ENCODE measurements at regions not wholly inside any gene's neighbourhood (a gene's known extent, or its start where the extent isn't known, plus 50 kb on each side); places are given as distances from the start of the nearest gene placed in this dataset. TPM values are rescaled to one million over a fixed set of nuclear protein-coding genes. Genes with fewer than 3 reads are reported as not detected.

DNA sequence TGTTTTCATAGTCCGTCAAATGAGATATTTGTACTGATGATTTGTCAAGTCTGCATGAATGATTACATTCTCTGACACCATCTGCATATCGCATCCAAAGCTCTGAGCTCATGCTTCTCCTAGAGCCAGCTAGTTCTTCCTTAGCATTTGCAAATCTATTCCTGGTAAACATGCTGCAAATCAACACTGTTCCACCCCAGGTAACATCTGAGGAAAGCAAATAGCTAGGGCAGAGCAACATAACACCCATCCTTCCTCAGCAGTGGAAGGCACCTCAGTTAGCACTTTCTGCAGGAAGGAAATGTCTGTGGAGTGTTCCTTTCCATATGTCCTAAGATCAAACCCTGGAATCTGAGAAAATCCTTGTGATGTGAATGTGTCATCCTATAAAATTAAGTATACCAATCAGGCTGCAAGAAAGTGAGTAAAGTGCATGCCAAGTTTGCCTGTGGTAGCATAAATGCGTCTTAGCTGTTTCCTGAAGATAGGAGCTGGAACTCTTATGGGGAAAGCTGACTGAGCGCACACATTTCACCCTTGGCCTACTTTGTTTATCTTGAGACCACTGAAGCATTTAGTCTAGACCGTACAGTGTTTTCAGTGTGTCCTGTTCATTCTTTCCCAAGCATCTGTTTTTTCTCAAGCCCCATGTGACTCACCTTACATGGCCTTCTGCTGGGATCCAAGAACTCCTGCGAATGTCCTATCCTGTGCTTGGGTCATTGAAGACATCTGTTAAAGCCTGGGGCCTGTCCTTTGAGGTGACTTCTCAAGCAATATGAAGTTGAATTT, 50.9 kb upstream of the STARD4 start:
- 6% methylated on average over 6 of the region's 6 CpGs for WGBS
- peak; percentile 100 for DNase-seq
- H2BK12ac ChIP-seq (ENCODE audit: low read length in 2 of 2): peak overlapping the region; percentile 6 to 51

DNA sequence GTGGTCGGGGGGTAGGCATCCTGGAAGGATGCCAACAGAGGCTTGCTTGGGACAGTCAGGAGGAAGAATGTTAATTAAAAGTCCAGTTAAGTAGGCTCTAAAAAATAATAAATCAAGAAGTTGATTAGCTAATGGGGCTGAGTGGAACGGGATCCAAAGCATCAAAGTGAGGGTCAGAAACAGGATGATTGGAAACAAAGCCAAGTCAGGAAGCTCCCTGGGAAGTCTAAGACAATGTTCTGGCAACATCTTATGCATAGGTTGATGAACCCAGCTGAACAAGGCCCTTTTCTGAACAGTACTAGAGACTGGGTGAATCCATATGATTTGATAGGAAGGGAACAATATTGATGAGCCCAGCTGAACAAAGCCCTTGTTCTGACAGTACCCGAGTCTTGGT, 50.2 kb upstream of the STARD4 start:
- H3K14ac ChIP-seq (ENCODE audit: low read length in 2 of 2): no peak overlapping the region
- H4K8ac ChIP-seq (ENCODE audit: low read length): peak overlapping the region; percentile 32
- H3K4me1 ChIP-seq (ENCODE audit: control insufficient read depth, insufficient read depth, low read depth, low read length): no peaks in the 10 kb centered on the region
- no peak for DNase-seq
- no peak overlapping the region for H3K23ac ChIP-seq (ENCODE audit: low read length in 2 of 2)
- peak overlapping the region; percentile 59 for H2BK5ac ChIP-seq (ENCODE audit: low read depth, low read length, poor library complexity, severe bottlenecking)
- H2BK12ac ChIP-seq (ENCODE audit: low read length in 2 of 2): peak overlapping the region; percentile 69 to 90
- H3K18ac ChIP-seq (ENCODE audit: low read depth in 1 of 2, low read length in 2 of 2): peak overlapping the region; percentile 84 to 85
- peak overlapping the region; percentile 68 for H2BK120ac ChIP-seq (ENCODE audit: low read depth, low read length)
- H3K4me3 ChIP-seq (ENCODE audit: insufficient read depth in 1 of 2, low read depth in 1 of 2, low read length in 2 of 2): no peak overlapping the region
- H2AK5ac ChIP-seq (ENCODE audit: low read length, severe bottlenecking): peak overlapping the region; percentile 91
- no peak overlapping the region for H3K4me2 ChIP-seq (ENCODE audit: low read length, poor library complexity, severe bottlenecking)
- peak overlapping the region; percentile 66 for H4K91ac ChIP-seq (ENCODE audit: low read length)
- H3K9me3 ChIP-seq (ENCODE audit: control insufficient read depth, low read length): peaks cover 9% of the 10 kb centered on the region
- no peak overlapping the region for H3K9ac ChIP-seq (ENCODE audit: low read length)
- no peaks in the 10 kb centered on the region for H3K36me3 ChIP-seq (ENCODE audit: control insufficient read depth in 1 of 2, insufficient read depth in 2 of 2, low read depth in 1 of 2, low read length in 2 of 2)
- H2AFZ ChIP-seq (ENCODE audit: low read depth, low read length): no peak overlapping the region
- 33% methylated on average over 3 of the region's 3 CpGs for WGBS
- H2BK15ac ChIP-seq (ENCODE audit: low read depth, poor library complexity, severe bottlenecking): no peak overlapping the region
- H3K27ac ChIP-seq (ENCODE audit: low read length, poor library complexity, severe bottlenecking): peak overlapping the region; percentile 63
- peak overlapping the region; percentile 81 to 83 for H3K4ac ChIP-seq (ENCODE audit: low read depth in 1 of 2, low read length in 2 of 2)
- H3K27me3 ChIP-seq (ENCODE audit: control insufficient read depth in 1 of 2, insufficient read depth in 1 of 2, low read length in 2 of 2): no peaks in the 10 kb centered on the region
- no peaks in the 10 kb centered on the region for H3K79me1 ChIP-seq (replicated peaks; ENCODE audit: low read length, poor library complexity, severe bottlenecking)

More for the DNA sequence above, 50.9 kb upstream of the STARD4 start:
- Histone ChIP-seq H3K14ac (ENCODE audit: low read length in 2 of 2) (no peak overlapping the region), H3K4me2 (ENCODE audit: low read length, poor library complexity, severe bottlenecking) (no peak overlapping the region), H2AK5ac (ENCODE audit: low read length, severe bottlenecking) (peak overlapping the region; percentile 84), H4K8ac (ENCODE audit: low read length) (no peak overlapping the region), H3K9ac (ENCODE audit: low read length) (no peak overlapping the region), H3K9me3 (ENCODE audit: control insufficient read depth, low read length) (peaks cover 9% of the 10 kb centered on the region), H2BK15ac (ENCODE audit: low read depth, poor library complexity, severe bottlenecking) (no peak overlapping the region), H3K4ac (ENCODE audit: low read depth in 1 of 2, low read length in 2 of 2) (peak overlapping the region; percentile 81 to 83), H4K91ac (ENCODE audit: low read length) (no peak overlapping the region), H2BK120ac (ENCODE audit: low read depth, low read length) (peak overlapping the region; percentile 68), H3K27ac (ENCODE audit: low read length, poor library complexity, severe bottlenecking) (peak overlapping the region; percentile 63), H2BK5ac (ENCODE audit: low read depth, low read length, poor library complexity, severe bottlenecking) (peak overlapping the region; percentile 14), H3K23ac (ENCODE audit: low read length in 2 of 2) (no peak overlapping the region), H3K79me1 (replicated peaks; ENCODE audit: low read length, poor library complexity, severe bottlenecking) (no peaks in the 10 kb centered on the region), H3K27me3 (ENCODE audit: control insufficient read depth in 1 of 2, insufficient read depth in 1 of 2, low read length in 2 of 2) (no peaks in the 10 kb centered on the region), H3K18ac (ENCODE audit: low read depth in 1 of 2, low read length in 2 of 2) (peak overlapping the region; percentile 84 to 85), H3K4me1 (ENCODE audit: control insufficient read depth, insufficient read depth, low read depth, low read length) (no peaks in the 10 kb centered on the region), H2AFZ (ENCODE audit: low read depth, low read length) (no peak overlapping the region), H3K4me3 (ENCODE audit: insufficient read depth in 1 of 2, low read depth in 1 of 2, low read length in 2 of 2) (no peak overlapping the region), H3K36me3 (ENCODE audit: control insufficient read depth in 1 of 2, insufficient read depth in 2 of 2, low read depth in 1 of 2, low read length in 2 of 2) (no peaks in the 10 kb centered on the region)

Small RNA genes lying in the stretch of these regions (small RNA-seq; reads per million reads assigned to genes)
- gene AC008967.1 (ENCODE audit: low read depth) (not detected), gene HMGN1P13 (ENCODE audit: low read depth) (not detected)

Measured in mesenchymal stem cell (in vitro differentiated cells and primary cell).